Sigmoid colon (tissue), 6 donors: ENCODE measurements at regions not wholly inside any gene's neighbourhood (a gene's known extent, or its start where the extent isn't known, plus 50 kb on each side); places are given as distances from the start of the nearest gene placed in this dataset.
"Not testable (repeated sequence)": the region's sequence is repeated elsewhere in the genome, so short reads cannot be mapped to it uniquely, and the experiment has no call there.

Experiments
- DNase-seq: peaks from one replicate; pipeline ENCODE4 v3.0.0-alpha.2; 2019
- H3K27ac ChIP-seq, 4 donors: fragments of 200-600 bp; sonication (generic); one replicate each; pipeline ENCODE4 v1.5.1; 2016 to 2019; ENCODE audit warnings: mild to moderate bottlenecking in 1 of 4
- H3K27me3 ChIP-seq, 3 donors: fragments of 200-600 bp; sonication (generic); one replicate each; pipeline ENCODE4 v1.5.1; 2019; ENCODE audit warnings: mild to moderate bottlenecking in 1 of 3
- H3K36me3 ChIP-seq, 4 donors: fragments of 200-600 bp; sonication (generic); one replicate each; pipeline ENCODE4 v1.5.1; 2016 to 2019
- H3K4me1 ChIP-seq, 4 donors: fragments of 200-600 bp; sonication (generic); one replicate each; pipeline ENCODE4 v1.5.1; 2017 to 2019
- H3K4me3 ChIP-seq, 4 donors: fragments of 200-600 bp; sonication (generic); one replicate each; pipeline ENCODE4 v1.5.1; 2017 to 2019; ENCODE audit warnings: mild to moderate bottlenecking in 2 of 4, moderate library complexity in 1 of 4
- H3K9me3 ChIP-seq, 4 donors: fragments of 200-600 bp in 3 of 4; sonication (generic) in 3 of 4; one replicate each; pipeline versions ENCODE4 v1.5.1 to v1.6.1; 2013 to 2019
- CTCF ChIP-seq, 4 experiments: fragments of 450-650 bp in 3 of 4; fragments of 200-600 bp in 1 of 4; IDR thresholded peaks; one replicate each; pipeline ENCODE4 v1.5.1; 2016 to 2019; ENCODE audit warnings: antibody characterized with exemption in 4 of 4, mild to moderate bottlenecking in 3 of 4, moderate library complexity in 2 of 4
- EP300 ChIP-seq, 4 donors: sonication (generic); formaldehyde crosslinking; IDR thresholded peaks; one replicate each; pipeline ENCODE4 v1.6.1; 2017; ENCODE audit warnings: antibody characterized with exemption in 4 of 4
- POLR2A ChIP-seq, 2 donors: fragments of 450-650 bp; IDR thresholded peaks; one replicate each; pipeline ENCODE4 v1.6.1; 2016; ENCODE audit warnings: antibody characterized with exemption in 2 of 2, mild to moderate bottlenecking in 2 of 2, moderate library complexity in 2 of 2
- POLR2AphosphoS5 ChIP-seq, 4 donors: sonication (generic); formaldehyde crosslinking; IDR thresholded peaks; one replicate each; pipeline ENCODE4 v1.6.1; 2017; ENCODE audit warnings: antibody characterized with exemption in 4 of 4
- WGBS, 2 donors: extraction: QIAGEN DNeasy Blood & Tissue Kit; methylation state at CpG; one replicate each; pipeline ENCODE4 v1.1.7; 2013; 5-methylcytosine and 5-hydroxymethylcytosine counted together
- intact Hi-C: fragments of 100-400 bp; cut with DNase I; formaldehyde crosslinking; loops from one replicate; pipeline ENCODE4 v1.15.1; 2023
- donor health status: healthy with polysubstance abuse.
- donor health status: healthy.

GRCh38 chr3:10109-10996 is 186.2 kb upstream of the CHL1 start:
- H3K4me1 ChIP-seq, H3K27ac ChIP-seq, DNase-seq, H3K9me3 ChIP-seq, H3K27me3 ChIP-seq, intact Hi-C loops, H3K4me3 ChIP-seq, H3K36me3 ChIP-seq: not testable (repeated sequence)
- 13 to 44% methylated on average over 10 to 13 of the region's 15 CpGs for WGBS, 2 donors

GRCh38 chr3:11734-12133 is 184.8 kb upstream of the CHL1 start:
- intact Hi-C loops, result no loop called here
- no peak for DNase-seq
- Histone ChIP-seq H3K4me3 (no peak overlapping the region), H3K27me3 (no peaks in the 10 kb centered on the region), H3K9me3 (peaks cover 0 to 1% (median 0%) of the 10 kb centered on the region in 4 donors), H3K27ac (no peak overlapping the region), H3K36me3 (no peaks in the 10 kb centered on the region), H3K4me1 (no peaks in the 10 kb centered on the region)
- TF ChIP-seq POLR2AphosphoS5 (IDR thresholded peaks at IDR 0.05), result no peak
- TF ChIP-seq CTCF (IDR thresholded peaks at IDR 0.05), result no peak
- TF ChIP-seq POLR2A (IDR thresholded peaks at IDR 0.05), result no peak
- no peak for TF ChIP-seq EP300 (IDR thresholded peaks at IDR 0.05)
- 62 to 86% methylated on average over 20 of the region's 22 CpGs for WGBS, 2 donors

GRCh38 chr3:14652-15051 is 181.9 kb upstream of the CHL1 start:
- intact Hi-C loops, result no loop called here
- no peak overlapping the region for H3K4me3 ChIP-seq
- DNase-seq, result no peak

GRCh38 chr3:16366-16765 is 180.2 kb upstream of the CHL1 start:
- intact Hi-C loops, result no loop called here
- Histone ChIP-seq H3K27me3 (no peaks in the 10 kb centered on the region), H3K36me3 (no peaks in the 10 kb centered on the region), H3K4me3 (no peak overlapping the region), H3K27ac (no peak overlapping the region), H3K4me1 (no peaks in the 10 kb centered on the region), H3K9me3 (peaks cover 0 to 1% (median 0%) of the 10 kb centered on the region in 4 donors)
- TF ChIP-seq POLR2AphosphoS5 (IDR thresholded peaks at IDR 0.05), result no peak
- no peak for TF ChIP-seq EP300 (IDR thresholded peaks at IDR 0.05)
- TF ChIP-seq CTCF (IDR thresholded peaks at IDR 0.05), result no peak
- TF ChIP-seq POLR2A (IDR thresholded peaks at IDR 0.05), result no peak
- WGBS, 2 donors, result 79 to 85% methylated on average over 2 of the region's 2 CpGs
- no peak for DNase-seq

More at GRCh38 chr3:14652-15051, 181.9 kb upstream of the CHL1 start:
- Histone ChIP-seq H3K9me3 (peaks cover 0 to 1% (median 0%) of the 10 kb centered on the region in 4 donors), H3K36me3 (no peaks in the 10 kb centered on the region), H3K27ac (no peak overlapping the region), H3K4me1 (no peaks in the 10 kb centered on the region), H3K27me3 (no peaks in the 10 kb centered on the region)
- WGBS, 2 donors, result 66 to 77% methylated on average over 3 of the region's 3 CpGs
- TF ChIP-seq POLR2A (IDR thresholded peaks at IDR 0.05), result no peak
- no peak for TF ChIP-seq POLR2AphosphoS5 (IDR thresholded peaks at IDR 0.05)
- no peak for TF ChIP-seq EP300 (IDR thresholded peaks at IDR 0.05)
- no peak for TF ChIP-seq CTCF (IDR thresholded peaks at IDR 0.05)

- Histone ChIP-seq H3K36me3 (no peaks in the 10 kb centered on the region), H3K9me3 (peaks cover 0 to 1% (median 0%) of the 10 kb centered on the region in 4 donors), H3K27ac (no peak overlapping the region), H3K27me3 (peaks cover 0 to 5% (median 0%) of the 10 kb centered on the region in 3 donors), H3K4me3 (no peak overlapping the region), H3K4me1 (no peaks in the 10 kb centered on the region)
- no peak for DNase-seq
- TF ChIP-seq POLR2A (IDR thresholded peaks at IDR 0.05), result no peak
- TF ChIP-seq POLR2AphosphoS5 (IDR thresholded peaks at IDR 0.05), result no peak
- no peak for TF ChIP-seq EP300 (IDR thresholded peaks at IDR 0.05)
- TF ChIP-seq CTCF (IDR thresholded peaks at IDR 0.05), result no peak
- intact Hi-C loops, result no loop called here
Measured at GRCh38 chr3:20421-20820, 176.1 kb upstream of the CHL1 start.
